K562 (cell line): ENCODE measurements at regions not wholly inside any gene's neighbourhood (a gene's known extent, or its start where the extent isn't known, plus 50 kb on each side); places are given as distances from the start of the nearest gene placed in this dataset.

Experiments used
- ATF7 ChIP-seq: fragments of 450-650 bp; IDR thresholded peaks from 2 replicates; pipeline ENCODE4 v1.7.1; 2014; ENCODE audit warnings: mild to moderate bottlenecking, moderate library complexity
- CBX1 ChIP-seq: sonication (generic); IDR thresholded peaks from 2 replicates; pipeline ENCODE4 v1.6.1; 2016; ENCODE audit warnings: antibody characterized with exemption, low read depth, mild to moderate bottlenecking
- GATAD2A ChIP-seq: fragments of 450-650 bp; IDR thresholded peaks from 2 replicates; pipeline ENCODE4 v1.6.1; 2017
- RNF2 ChIP-seq: sonication (generic); IDR thresholded peaks from 2 replicates; pipeline ENCODE4 v1.6.1; 2016
- SAFB2 ChIP-seq: fragments of 200-400 bp; formaldehyde crosslinking; IDR thresholded peaks from 2 replicates; pipeline ENCODE4 v1.6.1; 2018; ENCODE audit warnings: borderline replicate concordance, low read length, low read depth, moderate library complexity; ENCODE audit not compliant: severe bottlenecking
- SMARCC2 ChIP-seq: fragments of 450-650 bp; IDR thresholded peaks from 2 replicates; pipeline ENCODE4 v1.6.1; 2017; ENCODE audit warnings: antibody characterized with exemption, moderate library complexity, mild to moderate bottlenecking, low read depth
- ZNF224 ChIP-seq: sonication (generic); formaldehyde crosslinking; IDR thresholded peaks from 2 replicates; pipeline ENCODE4 v1.8.0; 2022; ENCODE audit warnings: mild to moderate bottlenecking, missing genetic modification reagents
- TF ChIP-seq, protein P1 (sequence below), 2 experiments: fragments of 450-650 bp; formaldehyde crosslinking in 1 of 2; IDR thresholded peaks; 2 replicates each; pipeline versions ENCODE4 v1.4.0 to v1.6.1; 2014 to 2020; ENCODE audit warnings: mild to moderate bottlenecking in 2 of 2, borderline replicate concordance in 1 of 2, low read depth in 1 of 2
- TF ChIP-seq, protein P2 (sequence below): fragments of 450-650 bp; formaldehyde crosslinking; IDR thresholded peaks from 2 replicates; pipeline ENCODE4 v1.4.0; 2022; ENCODE audit warnings: missing genetic modification characterization
- TF ChIP-seq, protein P3 (sequence below): fragments of 200-800 bp; sonication (Bioruptor generic); IDR thresholded peaks from 2 replicates; pipeline ENCODE4 v1.6.1; 2017; ENCODE audit warnings: missing genetic modification characterization, missing compliant biosample characterization

DNA sequence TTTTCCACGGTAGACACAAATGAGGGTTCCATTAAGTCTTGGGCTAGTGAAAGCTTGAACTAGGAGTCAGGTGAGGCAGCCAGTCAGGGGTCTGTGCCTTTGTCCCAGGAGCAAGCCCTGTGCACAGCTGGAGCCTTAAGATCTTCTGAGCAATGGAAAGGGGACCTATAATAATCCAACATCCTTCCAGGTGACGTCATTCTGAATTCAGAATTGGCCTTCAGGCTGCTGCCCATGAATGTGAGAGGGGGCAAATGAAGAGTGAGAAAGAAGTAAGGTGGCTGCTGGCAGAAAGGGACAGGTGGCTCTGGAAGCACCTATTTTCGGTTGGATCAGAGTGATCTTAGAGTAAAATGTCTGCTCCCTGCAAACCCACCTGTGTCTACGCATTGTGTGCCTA is 488.1 kb upstream of the CDH5 start (continued):
- TF ChIP-seq, protein P1, sequence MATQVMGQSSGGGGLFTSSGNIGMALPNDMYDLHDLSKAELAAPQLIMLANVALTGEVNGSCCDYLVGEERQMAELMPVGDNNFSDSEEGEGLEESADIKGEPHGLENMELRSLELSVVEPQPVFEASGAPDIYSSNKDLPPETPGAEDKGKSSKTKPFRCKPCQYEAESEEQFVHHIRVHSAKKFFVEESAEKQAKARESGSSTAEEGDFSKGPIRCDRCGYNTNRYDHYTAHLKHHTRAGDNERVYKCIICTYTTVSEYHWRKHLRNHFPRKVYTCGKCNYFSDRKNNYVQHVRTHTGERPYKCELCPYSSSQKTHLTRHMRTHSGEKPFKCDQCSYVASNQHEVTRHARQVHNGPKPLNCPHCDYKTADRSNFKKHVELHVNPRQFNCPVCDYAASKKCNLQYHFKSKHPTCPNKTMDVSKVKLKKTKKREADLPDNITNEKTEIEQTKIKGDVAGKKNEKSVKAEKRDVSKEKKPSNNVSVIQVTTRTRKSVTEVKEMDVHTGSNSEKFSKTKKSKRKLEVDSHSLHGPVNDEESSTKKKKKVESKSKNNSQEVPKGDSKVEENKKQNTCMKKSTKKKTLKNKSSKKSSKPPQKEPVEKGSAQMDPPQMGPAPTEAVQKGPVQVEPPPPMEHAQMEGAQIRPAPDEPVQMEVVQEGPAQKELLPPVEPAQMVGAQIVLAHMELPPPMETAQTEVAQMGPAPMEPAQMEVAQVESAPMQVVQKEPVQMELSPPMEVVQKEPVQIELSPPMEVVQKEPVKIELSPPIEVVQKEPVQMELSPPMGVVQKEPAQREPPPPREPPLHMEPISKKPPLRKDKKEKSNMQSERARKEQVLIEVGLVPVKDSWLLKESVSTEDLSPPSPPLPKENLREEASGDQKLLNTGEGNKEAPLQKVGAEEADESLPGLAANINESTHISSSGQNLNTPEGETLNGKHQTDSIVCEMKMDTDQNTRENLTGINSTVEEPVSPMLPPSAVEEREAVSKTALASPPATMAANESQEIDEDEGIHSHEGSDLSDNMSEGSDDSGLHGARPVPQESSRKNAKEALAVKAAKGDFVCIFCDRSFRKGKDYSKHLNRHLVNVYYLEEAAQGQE (IDR thresholded peaks at IDR 0.05; ENCODE audit: borderline replicate concordance), result no peak
- TF ChIP-seq, protein P1 (CRISPR knock-in tag; IDR thresholded peaks at IDR 0.05; ENCODE audit: low read depth), result no peak
- TF ChIP-seq GATAD2A (no peak), SMARCC2 (no peak), RNF2 (no peak), CBX1 (no peak), ATF7 (peak; percentile 56), ZNF224 (CRISPR knock-in tag) (no peak), SAFB2 (no peak)
- TF ChIP-seq, protein P2, sequence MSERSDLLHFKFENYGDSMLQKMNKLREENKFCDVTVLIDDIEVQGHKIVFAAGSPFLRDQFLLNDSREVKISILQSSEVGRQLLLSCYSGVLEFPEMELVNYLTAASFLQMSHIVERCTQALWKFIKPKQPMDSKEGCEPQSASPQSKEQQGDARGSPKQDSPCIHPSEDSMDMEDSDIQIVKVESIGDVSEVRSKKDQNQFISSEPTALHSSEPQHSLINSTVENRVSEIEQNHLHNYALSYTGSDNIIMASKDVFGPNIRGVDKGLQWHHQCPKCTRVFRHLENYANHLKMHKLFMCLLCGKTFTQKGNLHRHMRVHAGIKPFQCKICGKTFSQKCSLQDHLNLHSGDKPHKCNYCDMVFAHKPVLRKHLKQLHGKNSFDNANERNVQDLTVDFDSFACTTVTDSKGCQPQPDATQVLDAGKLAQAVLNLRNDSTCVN (CRISPR knock-in tag), result no peak
- TF ChIP-seq, protein P3, sequence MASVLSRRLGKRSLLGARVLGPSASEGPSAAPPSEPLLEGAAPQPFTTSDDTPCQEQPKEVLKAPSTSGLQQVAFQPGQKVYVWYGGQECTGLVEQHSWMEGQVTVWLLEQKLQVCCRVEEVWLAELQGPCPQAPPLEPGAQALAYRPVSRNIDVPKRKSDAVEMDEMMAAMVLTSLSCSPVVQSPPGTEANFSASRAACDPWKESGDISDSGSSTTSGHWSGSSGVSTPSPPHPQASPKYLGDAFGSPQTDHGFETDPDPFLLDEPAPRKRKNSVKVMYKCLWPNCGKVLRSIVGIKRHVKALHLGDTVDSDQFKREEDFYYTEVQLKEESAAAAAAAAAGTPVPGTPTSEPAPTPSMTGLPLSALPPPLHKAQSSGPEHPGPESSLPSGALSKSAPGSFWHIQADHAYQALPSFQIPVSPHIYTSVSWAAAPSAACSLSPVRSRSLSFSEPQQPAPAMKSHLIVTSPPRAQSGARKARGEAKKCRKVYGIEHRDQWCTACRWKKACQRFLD (CRISPR knock-in tag), result no peak
